Fibroblast of upper back skin (primary cell): ENCODE measurements at regions not wholly inside any gene's neighbourhood (a gene's known extent, or its start where the extent isn't known, plus 50 kb on each side); places are given as distances from the start of the nearest gene placed in this dataset.
"Not testable (repeated sequence)": the region's sequence is repeated elsewhere in the genome, so short reads cannot be mapped to it uniquely, and the experiment has no call there.

Experiments
- DNase-seq: peaks from one replicate; pipeline ENCODE4 v3.0.0-alpha.2; 2013

DNA sequence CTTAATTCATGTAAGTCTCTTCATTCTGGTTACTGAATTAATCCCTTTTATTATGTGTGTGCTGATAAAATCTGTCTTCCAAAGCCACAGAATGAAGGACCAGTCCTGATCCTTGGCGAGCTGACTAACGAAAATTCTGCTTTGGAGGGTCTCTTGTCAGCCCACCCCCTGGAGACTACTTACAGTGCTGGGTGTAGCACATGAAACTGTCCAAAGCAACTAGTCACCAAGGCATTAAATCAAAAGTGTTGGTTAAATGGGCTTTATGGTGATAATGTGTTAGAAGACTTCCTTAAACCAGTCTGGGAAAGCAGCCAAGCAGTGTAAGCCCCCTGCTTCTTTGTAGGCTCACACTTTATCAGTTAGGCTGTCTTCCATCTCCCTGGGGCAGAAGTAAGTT lies 420.2 kb downstream of the SUCLG1 start:
- peak; percentile 3 for DNase-seq

GRCh38 chr2:84033347-84033974 lies 425.6 kb downstream of the SUCLG1 start:
- DNase-seq, result no peak

DNA sequence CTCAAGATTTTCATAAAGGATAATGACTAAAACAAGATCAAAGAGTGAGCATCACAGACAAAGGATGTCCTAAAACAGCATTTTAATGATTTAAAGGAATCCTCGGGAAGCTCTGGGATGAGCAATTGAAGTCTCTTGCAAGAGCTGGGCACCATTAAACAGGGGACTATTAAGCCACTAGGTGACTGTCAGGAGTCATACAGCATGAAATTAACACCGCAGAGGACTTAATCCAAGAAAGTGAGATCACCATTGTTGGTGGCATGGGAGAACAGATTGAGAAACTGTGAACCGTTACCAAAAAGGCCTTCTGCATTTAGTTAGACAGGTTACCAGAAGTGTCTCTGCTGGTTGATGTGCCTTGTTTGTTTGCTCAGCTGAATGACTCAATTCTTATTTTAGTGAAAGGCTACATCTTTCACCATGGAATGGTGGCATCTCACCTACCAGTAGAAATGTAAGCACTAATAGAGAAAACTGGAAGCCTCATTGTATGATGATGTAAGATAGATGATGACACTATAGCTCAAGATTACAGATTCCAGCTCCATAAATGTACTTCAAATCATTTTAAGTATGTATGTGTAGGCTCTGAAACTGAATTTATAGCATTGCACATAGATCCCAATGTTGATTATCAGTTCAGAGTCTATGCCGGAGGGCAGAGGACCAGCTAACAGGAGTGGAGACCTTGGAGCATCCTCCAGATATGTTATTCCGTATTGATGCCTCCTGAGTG lies 427.6 kb downstream of the SUCLG1 start:
- no peak for DNase-seq

- no peak for DNase-seq
Observed at GRCh38 chr2:84029903-84030575, 429.0 kb downstream of the SUCLG1 start.

DNA sequence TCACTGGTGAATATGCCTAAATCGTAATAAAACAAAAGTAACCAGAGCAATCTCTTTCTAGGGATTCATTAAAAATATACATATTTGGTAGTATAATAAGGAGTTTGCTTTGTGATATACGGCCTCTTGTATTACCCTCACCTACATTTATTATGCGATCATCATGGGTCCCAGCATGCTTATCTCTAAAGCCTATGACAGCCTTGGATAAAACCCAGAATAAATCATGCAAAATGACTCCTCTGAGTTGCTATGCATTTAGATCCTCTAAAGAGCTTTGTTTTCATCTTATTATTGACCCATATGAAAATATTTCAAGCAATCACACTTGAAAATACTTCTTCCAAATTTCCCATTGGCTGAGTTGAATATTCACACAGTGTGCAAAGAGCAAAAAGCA lies 432.3 kb downstream of the SUCLG1 start:
- DNase-seq, result no peak

- DNase-seq, result peak; percentile 49
Observed at GRCh38 chr2:84022810-84023431, 436.2 kb downstream of the SUCLG1 start.

GRCh38 chr2:84017010-84017409 lies 442.1 kb downstream of the SUCLG1 start:
- no peak for DNase-seq

- DNase-seq, result no peak
Observed at GRCh38 chr2:84016183-84016582, 442.9 kb downstream of the SUCLG1 start.

DNA sequence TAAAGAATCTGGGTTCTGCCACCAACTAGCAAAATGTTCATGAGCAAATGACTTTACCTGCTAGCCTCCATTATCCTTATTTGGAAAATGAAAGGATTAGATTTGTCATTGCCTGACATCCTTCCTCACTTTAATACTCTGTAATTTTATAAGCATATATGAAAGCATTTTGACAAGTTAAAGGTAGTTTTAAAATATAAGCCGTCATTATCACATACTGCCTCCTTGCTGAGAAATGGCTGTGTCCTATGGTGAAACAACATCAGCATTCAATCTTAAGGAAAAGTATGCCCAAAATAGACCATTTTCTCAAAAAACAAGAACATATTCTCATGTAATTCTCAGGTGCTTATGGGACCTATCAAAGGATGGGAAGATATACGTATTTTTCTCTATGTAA lies 461.2 kb downstream of the SUCLG1 start:
- DNase-seq, result no peak

DNA sequence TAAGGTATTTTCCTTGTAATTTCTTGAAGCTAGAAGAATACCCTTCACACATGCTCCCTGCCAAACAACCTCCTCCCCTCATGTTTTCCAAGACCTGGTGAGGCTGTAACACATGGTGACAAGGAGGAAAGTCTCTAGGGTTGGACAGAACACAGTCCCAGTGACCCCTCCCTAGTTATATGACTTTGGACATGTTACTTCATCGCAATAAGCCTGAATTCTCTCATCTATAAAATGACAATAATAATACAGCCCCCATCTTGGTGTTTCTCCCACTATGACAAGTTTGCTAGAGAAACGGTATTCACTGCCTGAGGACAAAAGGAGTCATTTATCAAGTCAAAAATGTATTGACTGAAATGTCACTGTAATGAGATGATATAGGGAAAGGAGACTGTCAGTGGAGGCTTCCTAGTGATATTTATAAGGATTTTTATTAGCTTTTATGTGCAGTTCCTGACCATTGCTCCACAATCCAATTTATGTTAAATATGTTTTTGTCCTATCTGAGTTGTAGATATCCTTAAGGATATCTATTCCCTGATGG lies 464.4 kb downstream of the SUCLG1 start:
- no peak for DNase-seq

- no peak for DNase-seq
Observed at GRCh38 chr2:83993873-83994632, 465.0 kb downstream of the SUCLG1 start.

DNA sequence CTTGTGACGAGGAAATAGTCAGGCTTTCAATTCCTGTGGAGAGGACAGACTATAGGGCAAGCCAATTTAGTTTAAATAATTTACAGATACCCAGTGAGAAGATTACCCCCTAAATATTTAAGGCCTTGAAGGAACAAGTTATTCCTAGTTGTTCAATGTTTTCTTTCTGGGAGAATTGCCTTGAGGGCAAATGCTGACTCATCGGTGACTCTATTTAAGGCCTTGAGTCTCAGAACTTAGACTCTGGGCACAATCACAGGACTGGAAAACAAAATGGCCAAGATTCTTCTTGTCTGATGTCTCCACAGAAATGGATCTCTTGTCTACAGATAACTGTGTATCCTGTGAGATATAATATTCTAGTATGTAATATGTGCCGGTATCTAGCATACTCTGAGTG lies 467.1 kb downstream of the SUCLG1 start:
- DNase-seq, result no peak

- no peak for DNase-seq
Observed at GRCh38 chr2:83990636-83991035, 468.4 kb downstream of the SUCLG1 start.

- DNase-seq, result not testable (repeated sequence)
Observed at GRCh38 chr2:83976628-83977027, 482.5 kb downstream of the SUCLG1 start.

- no peak for DNase-seq
Observed at GRCh38 chr2:83972128-83972527, 487.0 kb downstream of the SUCLG1 start.

- DNase-seq, result no peak
Observed at GRCh38 chr2:83971547-83971946, 487.5 kb downstream of the SUCLG1 start.

DNA sequence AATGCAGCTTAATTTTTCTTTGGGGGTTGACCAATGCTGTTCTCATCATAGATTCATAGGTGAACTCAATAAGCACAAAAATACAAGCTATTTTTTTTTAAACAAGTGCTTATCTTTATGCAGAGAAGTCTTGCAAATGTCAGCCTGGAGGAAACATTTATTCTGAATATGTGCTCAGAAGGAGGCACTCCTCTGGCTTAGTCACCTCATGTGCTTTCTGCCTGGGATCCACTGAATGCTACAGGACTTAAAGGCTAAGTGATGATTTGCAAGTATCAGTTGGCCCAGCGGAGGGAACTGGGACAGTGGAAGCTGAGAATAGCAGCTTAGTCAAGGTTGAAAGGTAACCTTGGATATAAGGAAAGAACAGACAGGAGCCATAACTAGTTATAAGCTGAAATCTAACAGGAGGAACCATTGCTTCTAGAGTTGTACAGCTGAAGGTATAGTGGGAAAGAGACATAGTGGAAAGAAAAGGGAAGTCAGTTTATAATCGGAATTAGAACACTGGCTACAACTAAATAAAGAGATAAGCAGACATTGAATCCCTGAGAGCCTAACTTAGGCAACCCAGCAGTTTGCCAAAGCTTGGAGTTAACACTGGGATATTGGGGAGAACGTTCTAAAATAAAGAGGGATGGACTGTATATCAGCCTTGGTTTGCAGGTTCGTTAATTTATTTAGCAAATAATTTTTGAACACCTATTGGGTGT lies 488.7 kb downstream of the SUCLG1 start:
- no peak for DNase-seq

DNA sequence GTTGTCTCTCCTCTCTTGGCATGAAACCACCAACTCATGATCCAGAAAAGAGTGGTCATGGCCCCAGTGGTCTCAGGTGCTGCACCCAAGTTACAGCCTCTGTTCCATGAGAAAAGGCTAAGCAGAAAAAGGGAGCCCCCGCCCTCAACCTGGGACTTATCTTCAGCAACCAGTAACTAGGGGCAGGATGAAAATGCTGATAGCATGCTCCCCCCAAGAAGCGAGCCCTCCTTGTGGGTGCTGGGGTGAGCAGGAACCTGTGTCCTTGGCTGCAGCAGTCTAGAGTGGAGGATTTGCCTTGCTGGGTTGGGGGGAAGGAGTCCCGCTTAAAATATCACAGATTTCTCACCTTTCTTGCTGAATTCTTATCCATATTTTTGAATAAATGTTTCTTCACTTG lies 490.0 kb downstream of the SUCLG1 start:
- no peak for DNase-seq

- DNase-seq, result no peak
Observed at GRCh38 chr2:83967854-83968253, 491.2 kb downstream of the SUCLG1 start.

GRCh38 chr2:83966946-83967345 lies 492.1 kb downstream of the SUCLG1 start:
- not testable (repeated sequence) for DNase-seq

GRCh38 chr2:83961512-83961911 lies 497.6 kb downstream of the SUCLG1 start:
- no peak for DNase-seq

DNA sequence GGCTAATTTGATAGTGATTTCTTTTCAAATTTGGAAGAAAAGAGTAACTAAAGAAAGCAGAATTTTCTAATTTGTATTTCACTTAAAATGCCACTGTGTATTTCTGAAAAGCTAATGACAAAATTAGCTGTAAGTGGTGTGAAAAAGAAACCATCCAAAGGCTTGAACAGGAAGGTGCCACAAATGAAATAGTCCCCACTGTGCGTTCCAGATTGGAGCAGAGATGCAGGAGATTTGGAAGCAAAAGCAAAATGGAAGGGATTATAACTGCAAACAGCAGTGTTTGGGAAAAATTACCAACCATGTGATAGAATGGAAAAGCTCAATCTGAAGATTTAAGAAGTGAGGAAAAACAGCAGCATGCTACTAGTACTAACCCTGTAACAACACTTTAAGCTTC lies 498.7 kb downstream of the SUCLG1 start:
- DNase-seq, result no peak
